ENCODE measurements at regions not wholly inside any gene's neighbourhood (a gene's known extent, or its start where the extent isn't known, plus 50 kb on each side); places are given as distances from the start of the nearest gene placed in this dataset.
"Not testable (repeated sequence)": the region's sequence is repeated elsewhere in the genome, so short reads cannot be mapped to it uniquely, and the experiment has no call there.

- peaks cover 11% of the 10 kb centered on the region for H3K4me1 ChIP-seq (ENCODE audit: low read depth)
- ATAC-seq (no peak), DNase-seq (no peak)
- no peak overlapping the region for H3K4me3 ChIP-seq
- intact Hi-C loops (cut with DNase I, micrococcal nuclease): no loop called here
- TF ChIP-seq CTCF (IDR thresholded peaks at IDR 0.05): no peak
- H3K9me3 ChIP-seq: no peaks in the 10 kb centered on the region
- H3K36me3 ChIP-seq (ENCODE audit: low read depth): no peaks in the 10 kb centered on the region
Observed at GRCh38 chr7:17043012-17043877, 161.5 kb upstream of the AGR3 start.

- ATAC-seq (no peak), DNase-seq (no peak)
- Histone ChIP-seq H3K4me3 (no peak overlapping the region), H3K36me3 (ENCODE audit: low read depth) (no peaks in the 10 kb centered on the region), H3K4me1 (ENCODE audit: low read depth) (peaks cover 6% of the 10 kb centered on the region), H3K9me3 (no peaks in the 10 kb centered on the region)
- intact Hi-C loops (cut with DNase I, micrococcal nuclease): no loop called here
- no peak for TF ChIP-seq CTCF (IDR thresholded peaks at IDR 0.05)
Observed at GRCh38 chr7:17044396-17044795, 162.6 kb upstream of the AGR3 start.

- no peak for ATAC-seq
- TF ChIP-seq CTCF (IDR thresholded peaks at IDR 0.05): no peak
Observed at GRCh38 chr7:17044861-17045260, 163.1 kb upstream of the AGR3 start.

GRCh38 chr7:17046259-17046658 lies 164.5 kb upstream of the AGR3 start:
- no peak for TF ChIP-seq CTCF (IDR thresholded peaks at IDR 0.05)
- no peaks in the 10 kb centered on the region for H3K9me3 ChIP-seq

More at GRCh38 chr7:17044861-17045260, 163.1 kb upstream of the AGR3 start:
- intact Hi-C loops (cut with DNase I, micrococcal nuclease): no loop called here
- Histone ChIP-seq H3K9me3 (no peaks in the 10 kb centered on the region), H3K36me3 (ENCODE audit: low read depth) (no peaks in the 10 kb centered on the region), H3K4me3 (no peak overlapping the region), H3K4me1 (ENCODE audit: low read depth) (peaks cover 1% of the 10 kb centered on the region)
- no peak for DNase-seq

GRCh38 chr7:17046666-17047065 lies 164.9 kb upstream of the AGR3 start:
- TF ChIP-seq CTCF (IDR thresholded peaks at IDR 0.05): no peak
- H3K36me3 ChIP-seq (ENCODE audit: low read depth): no peaks in the 10 kb centered on the region
- no peaks in the 10 kb centered on the region for H3K4me1 ChIP-seq (ENCODE audit: low read depth)
- DNase-seq (no peak), ATAC-seq (no peak)
- H3K4me3 ChIP-seq: no peak overlapping the region
- intact Hi-C loops (cut with DNase I, micrococcal nuclease): no loop called here
- no peaks in the 10 kb centered on the region for H3K9me3 ChIP-seq

More at GRCh38 chr7:17046259-17046658, 164.5 kb upstream of the AGR3 start:
- H3K4me1 ChIP-seq (ENCODE audit: low read depth): no peaks in the 10 kb centered on the region
- intact Hi-C loops (cut with DNase I, micrococcal nuclease): no loop called here
- no peaks in the 10 kb centered on the region for H3K36me3 ChIP-seq (ENCODE audit: low read depth)
- ATAC-seq (no peak), DNase-seq (no peak)
- H3K4me3 ChIP-seq: no peak overlapping the region

- intact Hi-C loops (cut with DNase I, micrococcal nuclease); H3K4me1 ChIP-seq (ENCODE audit: low read depth); ATAC-seq; DNase-seq; H3K9me3 ChIP-seq; H3K4me3 ChIP-seq; H3K36me3 ChIP-seq (ENCODE audit: low read depth): not testable (repeated sequence)
Observed at GRCh38 chr7:17053164-17053563, 171.4 kb upstream of the AGR3 start.
